Activated naive CD8-positive, alpha-beta T cell treated with anti-CD3 and anti-CD28 coated beads, Interleukin-2, amount 50 U/mL, for 16 hours (primary cell): ENCODE measurements at regions not wholly inside any gene's neighbourhood (a gene's known extent, or its start where the extent isn't known, plus 50 kb on each side); places are given as distances from the start of the nearest gene placed in this dataset.

Source experiments
- DNase-seq: peaks from one replicate; pipeline ENCODE4 v3.0.0-alpha.2; 2020; ENCODE audit warnings: low read depth, low spot score

DNA sequence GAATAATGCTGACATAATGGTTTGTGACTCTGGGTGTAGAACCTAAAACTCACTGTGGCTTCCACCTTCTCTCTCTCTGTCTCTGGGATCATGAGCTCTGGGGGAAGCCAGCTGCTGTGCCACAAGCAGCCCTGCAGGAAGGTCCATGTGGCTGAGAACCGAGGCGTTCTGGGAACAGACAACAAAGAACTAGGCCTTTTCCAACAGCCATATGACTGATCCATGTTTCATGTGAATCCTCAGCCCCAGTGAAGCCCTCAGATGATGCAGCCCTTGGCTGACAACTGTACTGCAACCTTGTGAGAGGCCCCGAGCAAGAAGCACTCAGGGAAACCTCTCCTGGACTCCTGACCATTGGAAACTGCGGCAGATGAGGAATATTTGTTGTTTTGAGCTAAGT, 56.6 kb downstream of the HLA-G start:
- no peak for DNase-seq

DNA sequence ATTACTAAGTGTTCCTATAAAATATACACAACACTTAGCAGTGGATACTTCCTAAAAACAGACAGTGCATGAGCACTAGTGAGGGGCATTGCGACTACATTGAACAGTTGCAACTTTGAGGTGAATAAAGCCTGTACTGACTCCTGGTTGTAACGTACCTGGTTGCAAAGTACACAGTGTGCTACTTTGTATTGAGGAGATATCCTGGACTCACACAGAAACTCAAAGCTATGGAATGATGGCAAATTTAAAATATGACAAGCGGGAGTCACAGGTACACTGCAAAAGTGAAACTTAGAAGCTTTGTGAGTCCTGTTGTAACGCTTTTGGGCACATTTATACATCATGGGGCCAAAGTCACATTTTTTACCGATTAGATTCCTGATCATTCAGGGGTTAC, 55.6 kb upstream of the HLA-A start:
- no peak for DNase-seq

DNA sequence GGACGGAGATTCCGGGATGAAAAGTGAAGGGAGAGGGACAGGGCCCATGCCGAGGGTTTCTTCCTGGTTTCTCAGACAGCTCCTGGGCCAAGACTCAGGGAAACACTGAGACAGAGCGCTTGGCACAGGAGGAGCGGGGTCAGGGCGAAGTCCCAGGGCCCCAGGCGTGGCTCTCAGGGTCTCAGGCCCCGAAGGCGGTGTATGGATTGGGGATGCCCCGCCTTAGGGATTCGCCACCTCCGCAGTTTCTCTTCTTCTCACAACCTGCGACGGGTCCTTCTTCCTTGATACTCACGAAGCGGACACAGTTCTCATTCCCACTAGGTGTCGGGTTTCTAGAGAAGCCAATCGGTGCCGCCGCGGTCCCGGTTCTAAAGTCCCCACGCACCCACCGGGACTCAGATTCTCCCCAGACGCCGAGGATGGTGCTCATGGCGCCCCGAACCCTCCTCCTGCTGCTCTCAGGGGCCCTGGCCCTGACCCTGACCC, 55.0 kb upstream of the HLA-A start:
- DNase-seq: no peak

DNA sequence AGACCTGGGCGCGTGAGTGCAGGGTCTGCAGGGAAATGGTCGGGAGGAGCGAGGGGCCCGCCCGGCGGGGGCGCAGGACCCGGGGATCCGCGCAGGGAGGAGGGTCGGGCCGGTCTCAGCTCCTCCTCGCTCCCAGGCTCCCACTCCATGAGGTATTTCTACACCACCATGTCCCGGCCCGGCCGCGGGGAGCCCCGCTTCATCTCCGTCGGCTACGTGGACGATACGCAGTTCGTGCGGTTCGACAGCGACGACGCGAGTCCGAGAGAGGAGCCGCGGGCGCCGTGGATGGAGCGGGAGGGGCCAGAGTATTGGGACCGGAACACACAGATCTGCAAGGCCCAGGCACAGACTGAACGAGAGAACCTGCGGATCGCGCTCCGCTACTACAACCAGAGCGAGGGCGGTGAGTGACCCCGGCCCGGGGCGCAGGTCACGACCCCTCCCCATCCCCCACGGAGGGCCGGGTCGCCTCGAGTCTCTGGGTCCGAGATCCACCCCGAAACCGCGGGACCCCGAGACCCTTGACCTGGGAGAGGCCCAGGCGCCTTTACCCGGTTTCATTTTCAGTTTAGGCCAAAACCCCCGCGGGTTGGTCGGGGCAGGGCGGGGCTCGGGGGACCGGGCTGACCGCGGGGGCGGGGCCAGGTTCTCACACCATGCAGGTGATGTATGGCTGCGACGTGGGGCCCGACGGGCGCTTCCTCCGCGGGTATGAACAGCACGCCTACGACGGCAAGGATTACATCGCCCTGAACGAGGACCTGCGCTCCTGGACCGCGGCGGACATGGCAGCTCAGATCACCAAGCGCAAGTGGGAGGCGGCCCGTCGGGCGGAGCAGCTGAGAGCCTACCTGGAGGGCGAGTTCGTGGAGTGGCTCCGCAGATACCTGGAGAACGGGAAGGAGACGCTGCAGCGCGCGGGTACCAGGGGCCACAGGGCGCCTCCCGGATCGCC, 54.2 kb upstream of the HLA-A start:
- DNase-seq: peak; percentile 64
